Gastrocnemius medialis (tissue), 4 donors: ENCODE measurements at regions not wholly inside any gene's neighbourhood (a gene's known extent, or its start where the extent isn't known, plus 50 kb on each side); places are given as distances from the start of the nearest gene placed in this dataset.

Source experiments
- ATAC-seq, 2 donors: fragments of 150-250 bp; one replicate each; pipeline ENCODE4 v1.9.1; 2016
- DNase-seq, 2 donors: peaks; one replicate each; pipeline ENCODE4 v3.0.0-alpha.2; 2019
- H3K27ac ChIP-seq, 4 donors: fragments of 200-600 bp; sonication (generic); 1 replicate in 1 of 4; 2 replicates in 3 of 4; pipeline ENCODE4 v1.5.1; 2016 to 2018; ENCODE audit warnings: mild to moderate bottlenecking in 2 of 4, moderate library complexity in 1 of 4
- H3K27me3 ChIP-seq, 3 donors: fragments of 200-600 bp; sonication (generic) in 2 of 3; 1 replicate in 1 of 3; 2 replicates in 2 of 3; pipeline versions ENCODE4 v1.5.1 to v1.6.0; 2016 to 2019; ENCODE audit warnings: mild to moderate bottlenecking in 1 of 3, moderate library complexity in 1 of 3
- H3K36me3 ChIP-seq, 2 donors: fragments of 200-600 bp; sonication (generic) in 1 of 2; one replicate each; pipeline ENCODE4 v1.5.1; 2017 to 2018
- H3K4me1 ChIP-seq, 2 donors: fragments of 200-600 bp; sonication (generic) in 1 of 2; one replicate each; pipeline ENCODE4 v1.5.1; 2016 to 2017; ENCODE audit warnings: mild to moderate bottlenecking in 2 of 2
- H3K4me3 ChIP-seq, 4 donors: fragments of 200-600 bp; sonication (generic) in 3 of 4; 1 replicate in 1 of 4; 2 replicates in 3 of 4; pipeline ENCODE4 v1.5.1; 2016 to 2019; ENCODE audit warnings: mild to moderate bottlenecking in 2 of 4
- H3K9me3 ChIP-seq, 3 donors: fragments of 200-600 bp; sonication (generic) in 2 of 3; 1 replicate in 1 of 3; 2 replicates in 2 of 3; pipeline ENCODE4 v1.5.1; 2016 to 2019
- POLR2A ChIP-seq, 2 donors: fragments of 450-650 bp; IDR thresholded peaks; one replicate each; pipeline ENCODE4 v1.6.1; 2017; ENCODE audit warnings: antibody characterized with exemption in 2 of 2, mild to moderate bottlenecking in 2 of 2, moderate library complexity in 2 of 2
- in situ Hi-C, 4 donors: fragments of 200-750 bp; cut with MboI; loops; one replicate each; pipeline versions ENCODE4 v1.15.0 to v1.8.0; 2017; ENCODE audit warnings: low sequenced_read_pairs in 4 of 4
- intact Hi-C: fragments of 100-400 bp; cut with DNase I; formaldehyde crosslinking; loops from one replicate; pipeline ENCODE4 v1.15.1; 2023; ENCODE audit warnings: low total_unique reads
- TF ChIP-seq, protein P1 (sequence below), 5 experiments: fragments of 450-650 bp in 3 of 5; fragments of 200-600 bp in 2 of 5; sonication (generic) in 2 of 5; IDR thresholded peaks in 4 of 5; conservative IDR thresholded peaks in 1 of 5; 1 replicate in 4 of 5; 2 replicates in 1 of 5; pipeline ENCODE4 v1.5.1; 2016 to 2019; ENCODE audit warnings: antibody characterized with exemption in 5 of 5, mild to moderate bottlenecking in 3 of 5, moderate library complexity in 3 of 5

DNA sequence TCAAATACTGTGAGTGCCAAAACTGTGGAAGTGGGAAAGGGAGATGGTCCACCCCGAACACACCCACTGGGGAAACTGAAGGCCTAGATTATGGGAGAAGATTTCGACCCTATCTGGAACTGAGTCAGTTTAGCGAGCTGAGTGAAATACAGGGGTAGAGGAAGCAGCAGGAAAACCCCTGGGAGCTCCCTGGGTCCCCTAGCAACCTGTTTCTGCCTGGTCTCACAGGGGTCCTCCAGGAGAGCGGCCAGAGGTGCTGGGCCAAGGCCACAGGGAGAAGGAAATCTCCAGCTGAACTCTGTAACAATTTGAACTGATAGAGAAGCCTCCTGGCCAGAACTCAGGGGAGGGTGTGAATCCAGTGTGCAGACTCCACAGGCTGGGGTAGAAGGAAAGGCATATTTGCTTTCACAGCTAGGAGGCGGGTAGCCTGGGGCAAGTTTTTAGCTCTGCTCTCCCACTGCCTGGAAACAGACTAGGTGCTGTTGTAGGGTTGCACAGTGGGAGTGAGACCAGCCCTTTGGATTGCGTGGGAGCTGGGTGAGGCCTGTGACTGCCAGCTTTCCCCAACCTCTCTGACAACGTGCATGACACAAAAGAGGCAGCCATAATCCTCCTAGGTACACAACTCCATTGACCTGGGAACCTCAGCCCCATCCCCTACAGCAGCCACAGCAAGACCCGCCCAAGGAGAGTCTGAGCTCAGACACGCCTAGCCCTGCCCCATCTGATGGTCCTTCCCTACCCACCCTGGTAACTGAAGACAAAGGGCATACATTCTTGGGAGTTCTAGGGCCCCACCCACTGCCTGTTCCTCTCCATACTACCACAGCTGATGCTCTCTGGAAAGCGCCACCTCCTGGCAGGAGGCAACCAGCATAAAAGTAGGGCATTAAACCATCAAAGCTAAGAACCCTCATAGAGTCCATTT is 78.8 kb upstream of the GPBP1 start:
- in situ Hi-C loops: no loop called here
- no peak for TF ChIP-seq POLR2A (IDR thresholded peaks at IDR 0.05)
- TF ChIP-seq, protein P1, sequence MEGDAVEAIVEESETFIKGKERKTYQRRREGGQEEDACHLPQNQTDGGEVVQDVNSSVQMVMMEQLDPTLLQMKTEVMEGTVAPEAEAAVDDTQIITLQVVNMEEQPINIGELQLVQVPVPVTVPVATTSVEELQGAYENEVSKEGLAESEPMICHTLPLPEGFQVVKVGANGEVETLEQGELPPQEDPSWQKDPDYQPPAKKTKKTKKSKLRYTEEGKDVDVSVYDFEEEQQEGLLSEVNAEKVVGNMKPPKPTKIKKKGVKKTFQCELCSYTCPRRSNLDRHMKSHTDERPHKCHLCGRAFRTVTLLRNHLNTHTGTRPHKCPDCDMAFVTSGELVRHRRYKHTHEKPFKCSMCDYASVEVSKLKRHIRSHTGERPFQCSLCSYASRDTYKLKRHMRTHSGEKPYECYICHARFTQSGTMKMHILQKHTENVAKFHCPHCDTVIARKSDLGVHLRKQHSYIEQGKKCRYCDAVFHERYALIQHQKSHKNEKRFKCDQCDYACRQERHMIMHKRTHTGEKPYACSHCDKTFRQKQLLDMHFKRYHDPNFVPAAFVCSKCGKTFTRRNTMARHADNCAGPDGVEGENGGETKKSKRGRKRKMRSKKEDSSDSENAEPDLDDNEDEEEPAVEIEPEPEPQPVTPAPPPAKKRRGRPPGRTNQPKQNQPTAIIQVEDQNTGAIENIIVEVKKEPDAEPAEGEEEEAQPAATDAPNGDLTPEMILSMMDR (IDR thresholded peaks at IDR 0.05 in 4 of 5, conservative IDR thresholded peaks at IDR 0.05 in 1 of 5): no peak
- no peak overlapping the region for H3K27ac ChIP-seq
- H3K4me1 ChIP-seq: no peaks in the 10 kb centered on the region
- H3K4me3 ChIP-seq: no peak overlapping the region
- peaks cover 0 to 3% (median 0%) of the 10 kb centered on the region in 3 donors for H3K9me3 ChIP-seq
- H3K36me3 ChIP-seq: no peaks in the 10 kb centered on the region
- H3K27me3 ChIP-seq: no peaks in the 10 kb centered on the region
- ATAC-seq: no peak
- DNase-seq: no peak
- intact Hi-C loops: no loop called here

DNA sequence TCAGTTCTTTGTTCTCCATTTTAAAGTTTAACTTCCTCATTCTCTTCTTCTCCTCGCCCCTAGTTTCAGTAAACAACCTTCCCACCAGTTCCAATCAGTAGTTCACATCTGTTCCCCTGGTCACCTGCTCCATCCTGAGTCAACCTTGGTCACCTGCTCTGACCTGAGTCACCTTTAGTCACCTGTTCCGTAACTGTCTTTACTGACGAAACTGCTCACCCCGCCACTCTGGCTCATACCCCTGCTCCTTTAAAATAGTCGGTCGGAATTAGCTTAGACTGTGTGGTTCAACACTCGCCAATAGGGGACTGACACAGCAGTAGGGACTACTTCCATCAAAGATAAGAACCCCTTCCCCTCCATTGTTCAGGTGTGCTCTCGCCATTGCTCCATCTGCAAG is 76.3 kb upstream of the GPBP1 start:
- intact Hi-C loops (no loop called here), in situ Hi-C loops (no loop called here)
- Histone ChIP-seq H3K9me3 (peaks cover 0 to 3% (median 0%) of the 10 kb centered on the region in 3 donors), H3K4me1 (no peaks in the 10 kb centered on the region), H3K27ac (no peak overlapping the region), H3K36me3 (no peaks in the 10 kb centered on the region), H3K4me3 (no peak overlapping the region), H3K27me3 (no peaks in the 10 kb centered on the region)
- TF ChIP-seq, protein P1 (IDR thresholded peaks at IDR 0.05 in 4 of 5, conservative IDR thresholded peaks at IDR 0.05 in 1 of 5): no peak
- TF ChIP-seq POLR2A (IDR thresholded peaks at IDR 0.05): no peak
- DNase-seq: no peak
- ATAC-seq: no peak

DNA sequence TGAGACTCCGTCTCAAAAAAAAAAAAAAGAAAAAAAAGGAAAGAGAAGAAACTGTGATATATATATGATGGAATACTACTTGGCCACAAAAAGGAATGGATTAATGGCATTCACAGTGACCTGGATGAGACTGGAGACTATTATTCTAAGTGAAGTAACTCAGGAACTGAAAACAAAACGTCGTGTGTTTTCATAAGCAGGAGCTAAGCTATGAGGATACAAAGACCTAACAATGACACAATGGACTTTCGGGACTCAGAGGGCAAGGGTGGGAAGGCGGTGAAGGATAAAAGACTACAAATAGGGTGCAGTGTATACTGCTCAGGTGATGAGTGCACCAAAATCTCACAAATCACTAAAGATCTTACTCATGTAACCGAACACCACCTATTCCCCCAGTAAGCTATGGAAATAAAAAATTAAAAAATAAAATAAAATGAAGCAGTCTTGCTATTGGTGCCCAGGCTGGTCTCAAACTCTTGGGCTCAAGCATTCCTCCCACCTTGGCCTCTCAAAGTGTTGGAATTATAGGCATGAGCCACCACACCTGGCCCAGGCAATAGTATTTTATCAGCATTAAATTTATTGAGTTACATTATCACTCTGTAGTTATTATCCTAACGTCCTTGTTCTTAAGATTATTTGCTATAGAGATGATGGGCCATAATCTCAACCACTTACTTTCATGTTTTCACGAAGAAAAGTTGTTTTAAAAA is 71.5 kb upstream of the GPBP1 start:
- no peaks in the 10 kb centered on the region for H3K4me1 ChIP-seq
- DNase-seq (no peak), ATAC-seq (no peak)
- H3K27ac ChIP-seq: no peak overlapping the region
- TF ChIP-seq POLR2A (IDR thresholded peaks at IDR 0.05): no peak
- TF ChIP-seq, protein P1 (IDR thresholded peaks at IDR 0.05 in 4 of 5, conservative IDR thresholded peaks at IDR 0.05 in 1 of 5): no peak
- in situ Hi-C loops (no loop called here), intact Hi-C loops (no loop called here)
- no peaks in the 10 kb centered on the region for H3K27me3 ChIP-seq
- H3K36me3 ChIP-seq: no peaks in the 10 kb centered on the region
- H3K4me3 ChIP-seq: no peak overlapping the region
- peaks cover 0 to 3% (median 0%) of the 10 kb centered on the region in 3 donors for H3K9me3 ChIP-seq

DNA sequence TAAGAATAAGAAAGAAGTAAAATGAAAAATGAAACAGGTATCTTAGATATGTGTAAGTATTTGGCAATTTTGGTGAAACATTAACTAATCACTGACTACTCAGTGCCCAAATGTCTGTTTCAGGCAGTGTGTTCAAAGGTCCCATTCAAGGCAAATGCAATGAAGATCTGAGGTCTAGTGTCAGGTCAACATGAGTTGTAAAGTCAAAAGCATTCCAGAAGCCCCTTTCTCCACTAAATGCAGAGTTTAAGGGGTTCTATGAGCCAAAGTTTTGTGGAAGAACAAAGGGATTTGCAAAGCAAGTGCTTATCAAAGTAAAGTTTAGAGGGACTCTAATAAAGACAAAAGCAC is 71.0 kb upstream of the GPBP1 start:
- in situ Hi-C loops: no loop called here
- ATAC-seq (no peak), DNase-seq (no peak)
- TF ChIP-seq, protein P1 (IDR thresholded peaks at IDR 0.05 in 4 of 5, conservative IDR thresholded peaks at IDR 0.05 in 1 of 5): no peak
- no peak for TF ChIP-seq POLR2A (IDR thresholded peaks at IDR 0.05)
- Histone ChIP-seq H3K4me3 (no peak overlapping the region), H3K27me3 (no peaks in the 10 kb centered on the region), H3K36me3 (no peaks in the 10 kb centered on the region), H3K4me1 (no peaks in the 10 kb centered on the region), H3K27ac (no peak overlapping the region), H3K9me3 (peaks cover 0 to 3% (median 0%) of the 10 kb centered on the region in 3 donors)
- intact Hi-C loops: no loop called here
